K562 (cell line): ENCODE measurements at regions not wholly inside any gene's neighbourhood (a gene's known extent, or its start where the extent isn't known, plus 50 kb on each side); places are given as distances from the start of the nearest gene placed in this dataset.

Experiments
- ARID3A ChIP-seq: IDR thresholded peaks from 2 replicates; pipeline ENCODE4 v1.6.1; 2012; ENCODE audit warnings: low read depth, low read length, improper control_type of control experiment, borderline replicate concordance
- BRF1 ChIP-seq: IDR thresholded peaks from 3 replicates; pipeline ENCODE4 v1.6.1; 2011; ENCODE audit warnings: borderline replicate concordance, mild to moderate bottlenecking; ENCODE audit not compliant: insufficient read length; ENCODE audit errors: extremely low read depth
- DDX20 ChIP-seq: fragments of 450-650 bp; IDR thresholded peaks from 2 replicates; pipeline ENCODE4 v1.6.1; 2016; ENCODE audit warnings: missing genetic modification characterization, low read depth, mild to moderate bottlenecking, missing compliant biosample characterization, moderate library complexity
- E2F4 ChIP-seq: sonication (generic); formaldehyde crosslinking; IDR thresholded peaks from 2 replicates; pipeline ENCODE4 v1.8.0; 2022; ENCODE audit warnings: mild to moderate bottlenecking, low read depth, missing genetic modification reagents
- EHMT2 ChIP-seq: fragments of 450-650 bp; IDR thresholded peaks from 2 replicates; pipeline ENCODE4 v1.6.1; 2018; ENCODE audit warnings: antibody characterized with exemption
- EP300 ChIP-seq: IDR thresholded peaks from 2 replicates; pipeline ENCODE4 v1.6.1; 2012; ENCODE audit warnings: low read length, improper control_type of control experiment
- HDAC6 ChIP-seq: IDR thresholded peaks from 2 replicates; pipeline ENCODE4 v1.6.1; 2012; ENCODE audit warnings: low read depth, mild to moderate bottlenecking, control low read depth, inconsistent platforms, low read length, moderate library complexity
- HNRNPL ChIP-seq: fragments of 200-400 bp; formaldehyde crosslinking; IDR thresholded peaks from 2 replicates; pipeline ENCODE4 v1.6.1; 2017; ENCODE audit warnings: low read depth, mild to moderate bottlenecking, low read length
- KLF13 ChIP-seq: fragments of 450-650 bp; IDR thresholded peaks from 2 replicates; pipeline ENCODE4 v1.6.1; 2016; ENCODE audit warnings: missing genetic modification characterization, low read depth, mild to moderate bottlenecking, missing compliant biosample characterization, moderate library complexity, borderline replicate concordance
- MTA2 ChIP-seq: fragments of 450-650 bp; IDR thresholded peaks from 2 replicates; pipeline ENCODE4 v1.6.1; 2016; ENCODE audit warnings: low read depth
- NCOR1 ChIP-seq: fragments of 450-650 bp; IDR thresholded peaks from 2 replicates; pipeline ENCODE4 v1.6.1; 2016; ENCODE audit warnings: mild to moderate bottlenecking, moderate library complexity
- NFE2 ChIP-seq: IDR thresholded peaks from 2 replicates; pipeline ENCODE4 v1.6.1; 2014; ENCODE audit warnings: antibody characterized with exemption, low read depth
- PBX2 ChIP-seq, 2 experiments: IDR thresholded peaks in 1 of 2; conservative IDR thresholded peaks in 1 of 2; 2 replicates each; pipeline ENCODE4 v1.6.1; 2016; ENCODE audit warnings: low read depth in 2 of 2, mild to moderate bottlenecking in 1 of 2, missing compliant biosample characterization in 1 of 2, missing genetic modification characterization in 1 of 2, moderate library complexity in 1 of 2
- PKNOX1 ChIP-seq: fragments of 450-650 bp; IDR thresholded peaks from 2 replicates; pipeline ENCODE4 v1.6.1; 2016
- SMARCA5 ChIP-seq: fragments of 450-650 bp; IDR thresholded peaks from 2 replicates; pipeline ENCODE4 v1.6.1; 2016
- SMARCC2 ChIP-seq: fragments of 450-650 bp; IDR thresholded peaks from 2 replicates; pipeline ENCODE4 v1.6.1; 2017; ENCODE audit warnings: antibody characterized with exemption, moderate library complexity, mild to moderate bottlenecking, low read depth
- TBL1XR1 ChIP-seq, 2 experiments: IDR thresholded peaks; 2 replicates each; pipeline ENCODE4 v1.6.1; 2012; ENCODE audit warnings: improper control_type of control experiment in 2 of 2, low read length in 2 of 2, mild to moderate bottlenecking in 1 of 2
- TCF3 ChIP-seq: sonication (generic); formaldehyde crosslinking; IDR thresholded peaks from 2 replicates; pipeline ENCODE4 v1.4.0; 2020; ENCODE audit warnings: mild to moderate bottlenecking, missing genetic modification reagents
- ZNF444 ChIP-seq: fragments of 250-450 bp; sonication (Bioruptor Pico); IDR thresholded peaks from 2 replicates; pipeline ENCODE4 v1.4.0; 2020; ENCODE audit warnings: mild to moderate bottlenecking, moderate library complexity
- ZNF785 ChIP-seq: fragments of 250-450 bp; sonication (Bioruptor Pico); IDR thresholded peaks from 2 replicates; pipeline ENCODE4 v1.4.0; 2020; ENCODE audit warnings: mild to moderate bottlenecking

GRCh38 chr2:39511605-39512433, 74.7 kb upstream of the MAP4K3 start (continued):
- no peak for TF ChIP-seq PBX2 (CRISPR knock-in tag; IDR thresholded peaks at IDR 0.05; ENCODE audit: low read depth)
- peak; percentile 96 for TF ChIP-seq PBX2 (tag; conservative IDR thresholded peaks at IDR 0.05; ENCODE audit: low read depth)
- TF ChIP-seq NCOR1 = peak; percentile 93
- peak; percentile 96 for TF ChIP-seq EP300
- no peak for TF ChIP-seq BRF1
- no peak for TF ChIP-seq HNRNPL
- TF ChIP-seq HDAC6 = no peak
- peak; percentile 91 for TF ChIP-seq SMARCC2
- peak; percentile 58; the same call in 1 of the 2 replicates for TF ChIP-seq NFE2
- no peak for TF ChIP-seq ZNF444 (CRISPR knock-in tag)
- TF ChIP-seq PKNOX1 = peak; percentile 77
- TF ChIP-seq KLF13 = no peak
- TF ChIP-seq DDX20 (tag) = no peak
- TF ChIP-seq ZNF785 (CRISPR knock-in tag) = no peak
- no peak for TF ChIP-seq E2F4 (CRISPR knock-in tag)
- peak; percentile 93 for TF ChIP-seq TCF3 (CRISPR knock-in tag)
- no peak for TF ChIP-seq SMARCA5
- peak; percentile 70 to 85; a peak in 2 of 4 replicates for TF ChIP-seq TBL1XR1 (IDR thresholded peaks at IDR 0.05; ENCODE audit: low read length in 2 of 2)
- peak; percentile 39; the same call in 1 of the 2 replicates for TF ChIP-seq ARID3A
- TF ChIP-seq MTA2 = peak; percentile 94
- TF ChIP-seq EHMT2 = no peak
